ENCODE measurements at regions not wholly inside any gene's neighbourhood (a gene's known extent, or its start where the extent isn't known, plus 50 kb on each side); places are given as distances from the start of the nearest gene placed in this dataset.

DNA sequence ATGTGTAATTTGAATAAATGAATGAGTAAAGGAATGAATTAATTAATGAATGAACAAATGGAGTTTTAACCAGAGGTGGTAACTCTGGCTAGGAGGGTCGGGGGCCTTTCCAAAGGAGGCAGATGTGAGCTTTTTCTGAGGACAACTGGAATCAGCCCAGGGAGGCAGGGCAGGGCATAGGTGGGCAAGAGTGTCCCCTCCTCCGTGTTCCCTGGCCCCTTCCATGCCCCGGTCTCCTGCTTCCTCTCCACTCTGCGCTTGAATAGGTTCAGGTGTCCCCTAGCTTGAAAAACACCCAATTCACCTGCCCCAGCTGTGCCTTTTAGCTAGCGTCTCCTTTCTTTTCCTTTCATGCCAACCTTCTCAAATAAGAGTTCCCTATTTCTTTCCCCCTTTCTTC lies 473.1 kb downstream of the CDH26 start:
- Histone ChIP-seq H3K18ac (ENCODE audit: low read depth, low read length) (no peak overlapping the region), H4K5ac (ENCODE audit: low read depth, low read length) (no peak overlapping the region), H3K23ac (ENCODE audit: low read depth, low read length) (no peak overlapping the region), H3K9ac (ENCODE audit: low read depth, low read length) (no peak overlapping the region), H3K4me1 (ENCODE audit: control insufficient read depth, insufficient read depth, low read length) (no peaks in the 10 kb centered on the region), H3K9me3 (ENCODE audit: control insufficient read depth, insufficient read depth, low read length) (peaks cover 17% of the 10 kb centered on the region), H3K79me1 (ENCODE audit: low read depth in 1 of 2, low read length in 2 of 2) (no peaks in the 10 kb centered on the region), H3K27ac (ENCODE audit: insufficient read depth, low read length) (no peak overlapping the region), H3K27me3 (ENCODE audit: control insufficient read depth, insufficient read depth, low read length) (no peaks in the 10 kb centered on the region), H3K4ac (ENCODE audit: low read depth, low read length) (no peak overlapping the region), H2BK5ac (ENCODE audit: low read depth, low read length, poor library complexity, severe bottlenecking) (no peak overlapping the region), H3K4me2 (ENCODE audit: low read depth, low read length) (no peak overlapping the region), H3K4me3 (ENCODE audit: insufficient read depth, low read depth, low read length) (no peak overlapping the region), H2AFZ (replicated peaks; ENCODE audit: low read length, poor library complexity) (no peak overlapping the region), H3K56ac (ENCODE audit: extremely low read depth, insufficient read depth, low read length) (no peak overlapping the region), H4K8ac (ENCODE audit: low read depth in 2 of 2, low read length in 2 of 2) (no peak overlapping the region), H2BK120ac (ENCODE audit: low read depth, low read length) (no peak overlapping the region), H2BK20ac (ENCODE audit: low read depth, low read length) (no peak overlapping the region), H3K9me1 (ENCODE audit: insufficient read depth, low read length) (no peaks in the 10 kb centered on the region), H4K20me1 (ENCODE audit: insufficient read depth, low read length) (no peaks in the 10 kb centered on the region), H2AK9ac (replicated peaks; ENCODE audit: low read depth, low read length, poor library complexity) (no peak overlapping the region), H3K36me3 (ENCODE audit: control insufficient read depth, insufficient read depth, low read length) (no peaks in the 10 kb centered on the region), H2AK5ac (ENCODE audit: low read depth, low read length) (no peak overlapping the region), H4K91ac (ENCODE audit: insufficient read depth, low read depth, low read length) (no peak overlapping the region), H2BK15ac (ENCODE audit: low read depth, low read length) (no peak overlapping the region), H3K14ac (replicated peaks; ENCODE audit: low read depth, low read length) (no peak overlapping the region)
- intact Hi-C loops (cut with micrococcal nuclease) (no loop called here), dilution Hi-C loops (cut with HindIII; ENCODE audit: low sequenced_read_pairs, unreplicated experiment) (no loop called here), in situ Hi-C loops (cut with MboI; ENCODE audit: low sequenced_read_pairs) (no loop called here)
- 65% methylated on average over 3 of the region's 5 CpGs; no CpG with 5 or more reads in 1 of the 2 experiments for WGBS, 2 experiments (ENCODE audit: extremely low coverage in 2 of 2, insufficient read length in 1 of 2)
- ChIA-PET POLR2A (ENCODE audit: unreplicated experiment) (no interaction called here), CTCF (no interaction called here)
- no peak for ATAC-seq (ENCODE audit: low read depth)
- DNase-seq = no peak
- BruUV-seq (replicated peaks) = no TSS peak
- no peak for TF ChIP-seq RAD21 (IDR thresholded peaks at IDR 0.05; ENCODE audit: low read length)
